Loucy (cell line): ENCODE measurements at regions not wholly inside any gene's neighbourhood (a gene's known extent, or its start where the extent isn't known, plus 50 kb on each side); places are given as distances from the start of the nearest gene placed in this dataset.

Source experiments
- CTCF ChIP-seq: fragments of 200-600 bp; sonication (generic); conservative IDR thresholded peaks from 2 replicates; pipeline ENCODE4 v1.5.1; 2014; ENCODE audit warnings: mild to moderate bottlenecking, antibody characterized with exemption, low read length
- EZH2phosphoT487 ChIP-seq: fragments of 200-600 bp; IDR thresholded peaks from 2 replicates; pipeline ENCODE4 v1.6.1; 2018; ENCODE audit warnings: antibody characterized with exemption, mild to moderate bottlenecking, moderate library complexity, borderline replicate concordance

GRCh38 chr3:18767756-18768303 lies 342.7 kb upstream of the SATB1 start:
- TF ChIP-seq CTCF (no peak), EZH2phosphoT487 (no peak)
